NCI-H774 (cell line): ENCODE measurements at regions not wholly inside any gene's neighbourhood (a gene's known extent, or its start where the extent isn't known, plus 50 kb on each side); places are given as distances from the start of the nearest gene placed in this dataset.
"Not testable (repeated sequence)": the region's sequence is repeated elsewhere in the genome, so short reads cannot be mapped to it uniquely, and the experiment has no call there.

ENCODE experiments used
- DNase-seq: peaks from one replicate; lab custom pipeline; 2025; lab: John Stamatoyannopoulos, UW

- DNase-seq = not testable (repeated sequence)
These were observed 353.4 kb downstream of the PTPRU start for GRCh38 chr1:29589716-29590115.

DNA sequence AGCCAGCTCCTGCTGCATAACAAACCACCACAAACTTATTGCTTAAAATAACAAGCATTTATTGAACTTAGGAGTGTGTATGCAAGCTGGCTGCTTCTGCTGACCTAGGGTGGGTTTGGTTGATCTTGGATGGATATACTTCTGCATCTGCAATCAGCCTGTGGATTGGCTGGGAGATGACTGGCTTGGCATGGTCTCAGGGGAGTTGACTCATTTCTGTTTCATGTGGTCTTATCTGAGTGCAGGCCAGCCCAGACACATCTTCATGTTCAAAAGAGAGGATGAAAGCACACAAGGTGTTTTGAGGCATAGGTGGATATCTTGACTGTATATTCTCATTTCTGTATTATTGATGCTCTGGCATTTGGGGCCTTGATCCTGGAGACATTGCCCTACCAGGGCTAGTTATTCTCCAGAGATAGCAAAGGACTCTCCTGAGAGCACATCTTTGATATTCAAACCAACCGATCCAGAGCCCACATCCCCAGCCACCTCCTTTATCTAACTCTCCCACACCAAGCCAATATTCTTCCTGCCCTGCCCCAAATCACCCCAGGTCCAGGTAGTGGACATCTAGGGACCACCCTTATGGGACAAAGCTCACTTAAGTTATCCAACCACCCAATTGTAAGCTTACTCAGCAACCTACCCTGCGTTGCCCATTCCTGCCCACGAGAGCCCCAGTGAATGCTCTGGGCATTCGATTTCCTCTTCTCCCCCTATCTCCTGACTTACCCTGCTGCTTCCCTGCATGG lies 350.8 kb downstream of the PTPRU start:
- DNase-seq = no peak

- DNase-seq = no peak
These were observed 349.9 kb downstream of the PTPRU start for GRCh38 chr1:29586215-29586614.

DNA sequence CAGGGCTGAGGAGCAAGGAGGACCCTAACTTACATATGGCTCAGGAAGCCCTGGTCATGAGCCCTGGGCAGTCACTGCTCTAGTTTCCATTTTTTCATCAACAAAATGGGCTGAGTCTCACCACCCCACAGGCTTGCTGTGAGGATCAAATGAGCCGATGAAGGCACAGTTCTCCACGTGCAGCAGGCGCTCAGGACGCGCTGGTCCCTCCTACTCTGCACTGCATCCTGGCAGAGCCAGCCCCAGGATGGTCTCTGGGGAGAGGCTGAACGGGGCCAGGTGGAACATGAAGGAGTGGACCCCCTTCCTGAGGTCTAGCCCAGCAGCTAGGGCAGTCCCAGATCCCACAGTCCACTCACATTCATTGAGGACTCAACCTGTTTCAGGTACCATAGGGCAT lies 349.3 kb downstream of the PTPRU start:
- no peak for DNase-seq

DNA sequence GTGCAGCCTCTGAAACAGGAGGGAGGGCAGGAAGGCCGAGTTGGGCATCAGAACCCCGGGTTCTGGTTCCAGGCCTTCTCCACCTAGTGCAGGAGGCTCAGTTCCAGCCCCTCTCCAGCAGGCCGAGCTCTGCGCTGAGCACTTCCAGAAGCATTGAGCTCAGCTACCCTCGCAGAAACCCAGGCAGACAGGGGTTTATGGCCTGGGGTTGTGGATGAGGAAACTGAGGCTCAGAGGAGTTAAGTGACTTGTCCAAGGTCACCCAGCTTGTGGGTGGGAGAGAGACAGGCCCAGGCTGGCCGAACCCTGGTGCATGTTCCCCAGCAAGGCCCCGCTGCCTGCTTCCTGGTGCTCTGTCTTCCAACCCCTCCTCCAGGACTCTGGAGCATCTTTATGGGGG lies 348.9 kb downstream of the PTPRU start:
- no peak for DNase-seq

DNA sequence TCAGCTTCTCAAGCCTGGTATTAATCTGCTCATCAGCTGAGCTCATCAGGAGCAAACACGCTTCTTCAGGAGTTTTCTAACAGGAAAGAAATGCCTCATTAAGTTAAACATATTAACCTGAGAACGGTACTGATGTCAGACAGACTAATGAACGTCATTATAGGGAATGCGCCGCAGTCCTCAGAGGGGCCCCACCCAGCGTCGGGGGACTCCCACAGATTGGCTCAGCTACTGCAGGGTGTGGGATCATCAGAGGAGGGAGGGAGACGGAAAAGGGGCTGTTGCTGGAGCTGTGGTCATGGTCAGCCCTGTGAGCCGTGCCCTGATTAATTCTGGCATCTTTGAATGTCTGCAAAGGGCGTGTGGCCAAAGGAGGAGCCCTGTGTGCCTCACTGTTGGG lies 348.5 kb downstream of the PTPRU start:
- no peak for DNase-seq

DNA sequence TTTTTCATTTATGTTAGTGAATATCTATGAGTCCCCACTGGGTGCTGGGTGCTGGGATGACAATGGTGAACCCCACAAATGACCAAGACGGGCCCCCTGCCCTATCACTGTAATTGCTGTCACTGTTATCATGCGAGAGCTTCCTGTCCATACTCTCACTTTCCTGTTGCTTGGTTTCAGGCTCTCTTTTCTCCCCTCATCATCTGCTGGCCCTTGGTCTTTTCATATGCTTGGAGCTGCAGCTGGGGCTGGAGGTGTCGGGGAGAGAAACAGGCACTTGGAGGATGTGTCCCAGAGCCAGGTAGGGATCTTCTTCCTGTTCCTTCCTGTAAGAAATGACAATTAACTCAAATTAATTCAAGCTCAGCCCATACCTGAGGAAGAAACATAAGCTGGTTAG lies 348.0 kb downstream of the PTPRU start:
- DNase-seq = no peak

DNA sequence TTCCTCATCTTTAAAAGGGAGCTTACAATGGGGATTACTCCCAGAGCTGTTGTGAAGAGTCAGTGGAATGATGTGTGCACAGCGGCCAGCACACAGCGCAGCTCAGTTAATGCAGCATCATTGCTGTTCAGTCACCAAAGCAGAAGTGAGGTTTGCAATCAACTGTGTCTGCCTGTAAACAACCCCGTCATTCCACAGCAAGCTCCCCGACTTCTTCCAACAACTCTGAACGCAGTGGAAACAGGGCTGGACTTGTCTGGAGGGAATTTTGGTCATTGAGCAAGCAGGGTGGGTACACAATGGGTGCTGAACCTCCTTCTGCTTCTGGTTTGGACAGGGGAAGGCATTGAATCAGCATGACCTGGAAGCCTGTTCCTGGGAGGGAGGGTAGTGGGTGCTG lies 347.4 kb downstream of the PTPRU start:
- no peak for DNase-seq

- no peak for DNase-seq
These were observed 344.9 kb downstream of the PTPRU start for GRCh38 chr1:29581256-29581655.

GRCh38 chr1:29579821-29580425 lies 343.6 kb downstream of the PTPRU start:
- no peak for DNase-seq

DNA sequence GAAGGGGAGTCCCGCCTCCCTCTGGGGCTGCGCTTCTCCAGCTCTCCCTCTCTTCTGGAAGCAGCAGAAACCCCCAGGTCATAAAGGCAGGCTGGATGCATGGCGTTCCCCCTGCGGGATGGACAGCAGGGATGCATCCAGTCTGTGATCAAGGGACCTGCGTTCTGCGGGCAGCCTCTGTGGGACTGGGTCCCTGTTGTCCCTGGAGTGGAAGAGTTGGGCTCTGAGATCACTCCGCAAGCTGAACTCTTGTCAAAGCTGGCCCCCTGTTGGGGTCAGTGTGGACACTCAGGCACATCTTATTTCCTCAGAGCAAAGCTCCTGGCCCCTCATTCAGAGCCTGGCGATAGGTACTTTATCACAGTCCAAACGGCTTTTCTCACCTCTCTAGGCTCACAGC lies 341.2 kb downstream of the PTPRU start:
- no peak for DNase-seq

DNA sequence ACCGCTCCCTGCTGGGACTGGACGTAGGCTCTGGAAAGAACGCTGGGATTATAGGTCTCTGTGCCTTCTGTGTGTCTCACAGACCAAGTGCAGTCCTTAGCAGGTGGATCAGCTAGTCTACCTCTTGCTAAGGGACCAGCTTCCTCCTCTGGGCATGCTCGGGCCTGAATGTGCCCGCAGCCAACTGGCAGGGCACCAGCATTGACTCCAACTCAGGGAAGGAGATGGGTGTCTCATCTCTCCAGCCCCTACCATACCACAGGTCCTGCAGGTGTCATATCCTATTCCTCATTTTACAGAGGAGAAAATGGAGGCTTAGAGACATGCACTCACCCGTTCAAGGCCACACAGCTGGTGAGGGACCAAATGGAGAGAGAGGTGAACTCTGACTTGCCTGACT lies 340.2 kb downstream of the PTPRU start:
- no peak for DNase-seq

GRCh38 chr1:29575826-29576225 lies 339.5 kb downstream of the PTPRU start:
- DNase-seq = no peak

- DNase-seq = no peak
These were observed 339.0 kb downstream of the PTPRU start for GRCh38 chr1:29575277-29575676.

DNA sequence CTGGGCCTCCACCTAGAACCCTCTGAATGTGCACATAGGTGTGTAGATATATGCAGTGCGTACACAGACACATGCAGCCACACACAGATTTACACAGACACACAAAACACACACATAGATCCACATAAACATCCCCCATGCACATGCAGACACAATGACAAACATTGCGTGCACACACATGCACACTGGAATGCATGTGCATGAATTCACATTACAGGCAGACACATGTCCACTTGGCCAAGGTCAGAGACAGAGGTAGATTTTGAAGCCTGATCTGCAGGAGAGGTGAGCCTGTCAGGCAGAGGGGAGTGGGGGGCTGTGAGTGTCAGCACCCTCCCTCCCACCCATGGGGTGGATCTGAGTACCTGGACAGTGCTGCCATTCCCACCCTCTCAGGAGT lies 338.5 kb downstream of the PTPRU start:
- no peak for DNase-seq

DNA sequence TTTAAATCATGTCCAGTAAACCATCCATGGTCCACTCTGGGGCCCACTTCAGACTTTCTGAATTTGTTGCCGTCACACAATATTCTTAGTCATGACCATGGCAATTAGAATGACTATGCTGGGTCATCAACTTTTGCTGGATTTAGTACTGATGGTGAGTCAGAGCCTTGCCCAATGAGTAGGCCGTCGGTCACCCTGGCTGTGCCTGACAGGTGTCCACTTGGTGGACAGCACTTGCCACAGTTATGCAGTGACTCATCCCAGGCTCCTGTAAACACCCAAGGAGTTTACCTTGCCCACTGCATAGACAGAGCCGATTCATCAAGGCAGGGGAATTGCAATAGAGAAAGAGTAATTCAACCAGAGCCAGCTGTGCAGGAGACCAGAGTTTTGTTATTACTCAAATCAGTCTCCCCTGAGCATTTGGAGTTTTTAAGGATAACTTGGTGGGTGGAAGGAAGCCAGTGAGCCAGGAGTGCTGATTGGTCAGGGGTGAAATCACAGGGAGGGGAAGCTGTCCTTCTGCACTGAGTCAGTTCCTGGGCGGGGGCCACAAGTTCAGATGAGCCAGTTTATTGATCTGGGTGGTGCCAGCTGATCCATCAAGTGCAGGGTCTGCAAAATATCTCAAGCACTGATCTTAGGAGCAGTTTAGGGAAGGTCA lies 333.8 kb downstream of the PTPRU start:
- DNase-seq = no peak

DNA sequence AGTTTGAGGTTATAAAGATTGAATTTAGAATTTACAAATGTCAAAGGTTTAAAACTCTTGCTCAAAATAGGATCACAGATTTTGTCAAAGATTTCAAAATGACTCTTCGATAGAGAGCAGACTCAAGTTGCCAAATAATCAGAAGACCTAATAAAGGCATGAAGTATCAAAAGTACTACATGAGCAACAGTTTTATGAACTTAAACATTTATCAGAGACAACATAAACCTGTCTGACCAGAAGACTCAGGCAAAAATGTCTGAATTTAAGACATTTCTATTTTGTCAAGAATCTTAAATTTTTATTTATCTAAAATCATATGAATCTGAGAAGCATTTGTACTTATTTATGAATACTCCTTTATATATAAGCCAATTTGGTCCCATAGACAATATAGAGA lies 330.9 kb downstream of the PTPRU start:
- DNase-seq = no peak

GRCh38 chr1:29565490-29565889 lies 329.2 kb downstream of the PTPRU start:
- DNase-seq = no peak

DNA sequence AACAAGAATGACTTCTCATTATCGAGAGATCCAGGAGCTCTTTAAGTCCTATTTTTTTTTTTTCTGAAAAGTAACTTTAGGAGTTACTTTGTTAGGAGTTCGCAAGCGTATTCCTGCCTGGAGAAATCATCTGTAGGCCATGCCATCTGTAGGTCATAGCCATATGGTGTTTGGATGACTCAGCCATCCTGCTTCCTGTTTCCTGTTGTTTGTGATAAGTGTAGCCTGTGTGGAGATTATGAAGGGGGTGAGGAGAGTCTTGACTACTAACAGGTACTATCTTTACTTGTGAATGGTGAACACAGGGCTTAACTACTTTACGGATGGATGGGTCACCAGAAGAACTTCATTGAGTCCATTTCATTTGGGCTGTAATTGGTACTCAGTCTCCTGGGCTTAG lies 327.2 kb downstream of the PTPRU start:
- DNase-seq = no peak

- no peak for DNase-seq
These were observed 326.8 kb downstream of the PTPRU start for GRCh38 chr1:29563092-29563491.

GRCh38 chr1:29559056-29559455 lies 322.7 kb downstream of the PTPRU start:
- DNase-seq = no peak

- DNase-seq = no peak
These were observed 321.6 kb downstream of the PTPRU start for GRCh38 chr1:29557701-29558600.
